ENCODE measurements at regions not wholly inside any gene's neighbourhood (a gene's known extent, or its start where the extent isn't known, plus 50 kb on each side); places are given as distances from the start of the nearest gene placed in this dataset.

DNA sequence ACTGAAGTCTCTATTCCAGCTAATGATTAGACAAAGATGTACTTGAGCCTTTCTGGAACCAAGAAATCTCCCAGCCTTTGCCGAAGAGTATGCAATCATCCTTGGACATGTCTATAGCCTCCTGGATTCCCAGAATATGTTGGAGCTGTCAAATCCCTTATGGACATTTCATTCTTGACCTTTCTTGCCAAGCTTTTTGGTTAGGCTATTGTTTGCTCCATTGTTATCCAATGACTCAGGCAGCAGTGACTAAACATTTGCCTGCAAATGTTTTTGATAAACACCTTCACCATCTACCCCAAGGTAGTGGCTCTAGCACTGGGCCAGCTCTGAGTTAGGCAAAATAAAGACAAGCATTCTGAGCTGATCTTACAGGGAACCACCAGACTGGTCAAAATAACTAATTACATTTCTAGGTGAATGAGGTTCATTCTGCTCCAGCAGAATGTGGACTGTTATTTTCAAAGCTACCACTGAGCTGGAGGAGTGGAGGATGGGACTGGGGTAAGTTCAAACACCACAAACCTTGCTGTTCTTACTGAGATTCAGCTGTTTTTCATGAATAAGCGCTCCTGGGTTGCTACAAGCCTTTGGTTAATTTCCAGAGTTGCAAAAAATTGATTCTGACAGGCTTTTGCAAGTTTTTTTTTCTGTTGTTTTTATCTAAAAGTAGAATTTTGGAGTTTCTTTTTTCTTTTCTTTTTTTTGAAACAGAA is 81.0 kb downstream of the TMEM270 start:
- no peak overlapping the region for H3K4me2 ChIP-seq (ENCODE audit: low read depth, low read length)
- CTCF ChIA-PET (ENCODE audit: low intra/inter-chr PET ratio, low total read pairs): no interaction called here
- DNase-seq (ENCODE audit: low spot score): peak; percentile 5

More for the DNA sequence above, 81.0 kb downstream of the TMEM270 start:
- Histone ChIP-seq H3K4me1 (ENCODE audit: insufficient read depth, low read length) (peaks cover 5% of the 10 kb centered on the region; the same call in 1 of the 2 replicates), H4K20me1 (ENCODE audit: insufficient read depth, low read length) (no peaks in the 10 kb centered on the region), H3K4me3 (replicated peaks in 1 of 3; ENCODE audit: insufficient read depth in 1 of 3, low read depth in 2 of 3, low read length in 3 of 3) (no peak overlapping the region), H3K79me2 (ENCODE audit: insufficient read depth, low read length) (no peaks in the 10 kb centered on the region), H3K9ac (ENCODE audit: insufficient read depth, low read depth, low read length) (no peak overlapping the region), H3K36me3 (replicated peaks in 1 of 2; ENCODE audit: control insufficient read depth in 1 of 2, insufficient read depth in 2 of 2, low read length in 2 of 2) (no peaks in the 10 kb centered on the region), H3K27ac (ENCODE audit: extremely low read length, insufficient read depth, low read length) (no peak overlapping the region), H2AFZ (ENCODE audit: low read length) (no peak overlapping the region), H3K9me3 (ENCODE audit: low read length) (peaks cover 12% of the 10 kb centered on the region), H3K27me3 (ENCODE audit: control insufficient read depth in 1 of 2, insufficient read depth in 2 of 2, low read length in 2 of 2) (no peaks in the 10 kb centered on the region)
- POLR2A ChIA-PET: no interaction called here
- FAIRE-seq (no peak), ATAC-seq (no peak)
- intact Hi-C loops (cut with micrococcal nuclease; ENCODE audit: unreplicated experiment) (no loop called here), in situ Hi-C loops (cut with HindIII; ENCODE audit: extremely low pct_ligation_motif_present, low pct_unique_long_range_greater_than_20kb) (no loop called here)
- TF ChIP-seq ARNTL (CRISPR knock-in tag; IDR thresholded peaks at IDR 0.05): no peak
- no peak for TF ChIP-seq MIER3 (CRISPR knock-in tag; IDR thresholded peaks at IDR 0.05; ENCODE audit: borderline replicate concordance)
- no peak for TF ChIP-seq AHR (CRISPR knock-in tag; IDR thresholded peaks at IDR 0.05)
- TF ChIP-seq CBX5 (CRISPR knock-in tag; IDR thresholded peaks at IDR 0.05; ENCODE audit: borderline replicate concordance): no peak
- TF ChIP-seq KAT7 (CRISPR knock-in tag; IDR thresholded peaks at IDR 0.05; ENCODE audit: borderline replicate concordance): no peak
- no peak for TF ChIP-seq BRD4 (CRISPR knock-in tag; IDR thresholded peaks at IDR 0.05)
- TF ChIP-seq GPN1 (CRISPR knock-in tag; IDR thresholded peaks at IDR 0.05; ENCODE audit: borderline replicate concordance): no peak
- no peak for TF ChIP-seq ZNF563 (CRISPR knock-in tag; IDR thresholded peaks at IDR 0.05)
- TF ChIP-seq ADNP (CRISPR knock-in tag; IDR thresholded peaks at IDR 0.05): no peak
- TF ChIP-seq ARNT2 (CRISPR knock-in tag; IDR thresholded peaks at IDR 0.05; ENCODE audit: low read depth): no peak
- TF ChIP-seq, protein P1, sequence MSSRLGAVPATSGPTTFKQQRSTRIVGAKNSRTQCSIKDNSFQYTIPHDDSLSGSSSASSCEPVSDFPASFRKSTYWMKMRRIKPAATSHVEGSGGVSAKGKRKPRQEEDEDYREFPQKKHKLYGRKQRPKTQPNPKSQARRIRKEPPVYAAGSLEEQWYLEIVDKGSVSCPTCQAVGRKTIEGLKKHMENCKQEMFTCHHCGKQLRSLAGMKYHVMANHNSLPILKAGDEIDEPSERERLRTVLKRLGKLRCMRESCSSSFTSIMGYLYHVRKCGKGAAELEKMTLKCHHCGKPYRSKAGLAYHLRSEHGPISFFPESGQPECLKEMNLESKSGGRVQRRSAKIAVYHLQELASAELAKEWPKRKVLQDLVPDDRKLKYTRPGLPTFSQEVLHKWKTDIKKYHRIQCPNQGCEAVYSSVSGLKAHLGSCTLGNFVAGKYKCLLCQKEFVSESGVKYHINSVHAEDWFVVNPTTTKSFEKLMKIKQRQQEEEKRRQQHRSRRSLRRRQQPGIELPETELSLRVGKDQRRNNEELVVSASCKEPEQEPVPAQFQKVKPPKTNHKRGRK (CRISPR knock-in tag; IDR thresholded peaks at IDR 0.05): no peak
- TF ChIP-seq FOXJ3 (CRISPR knock-in tag; IDR thresholded peaks at IDR 0.05; ENCODE audit: borderline replicate concordance): no peak
- TF ChIP-seq KDM4B (CRISPR knock-in tag; IDR thresholded peaks at IDR 0.05): no peak
- TF ChIP-seq ZC3H13 (CRISPR knock-in tag; IDR thresholded peaks at IDR 0.05): no peak
- TF ChIP-seq, protein P2, sequence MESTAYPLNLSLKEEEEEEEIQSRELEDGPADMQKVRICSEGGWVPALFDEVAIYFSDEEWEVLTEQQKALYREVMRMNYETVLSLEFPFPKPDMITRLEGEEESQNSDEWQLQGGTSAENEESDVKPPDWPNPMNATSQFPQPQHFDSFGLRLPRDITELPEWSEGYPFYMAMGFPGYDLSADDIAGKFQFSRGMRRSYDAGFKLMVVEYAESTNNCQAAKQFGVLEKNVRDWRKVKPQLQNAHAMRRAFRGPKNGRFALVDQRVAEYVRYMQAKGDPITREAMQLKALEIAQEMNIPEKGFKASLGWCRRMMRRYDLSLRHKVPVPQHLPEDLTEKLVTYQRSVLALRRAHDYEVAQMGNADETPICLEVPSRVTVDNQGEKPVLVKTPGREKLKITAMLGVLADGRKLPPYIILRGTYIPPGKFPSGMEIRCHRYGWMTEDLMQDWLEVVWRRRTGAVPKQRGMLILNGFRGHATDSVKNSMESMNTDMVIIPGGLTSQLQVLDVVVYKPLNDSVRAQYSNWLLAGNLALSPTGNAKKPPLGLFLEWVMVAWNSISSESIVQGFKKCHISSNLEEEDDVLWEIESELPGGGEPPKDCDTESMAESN (CRISPR knock-in tag; conservative IDR thresholded peaks at IDR 0.05): no peak
- TF ChIP-seq ZNF230 (CRISPR knock-in tag; IDR thresholded peaks at IDR 0.05): no peak
- no TSS peak for BruUV-seq (replicated peaks)
- 15% methylated on average over 2 of the region's 2 CpGs for WGBS (ENCODE audit: low lambda C conversion rate)

Measured in HepG2 (cell line).